ENCODE measurements at regions not wholly inside any gene's neighbourhood (a gene's known extent, or its start where the extent isn't known, plus 50 kb on each side); places are given as distances from the start of the nearest gene placed in this dataset.

- TF ChIP-seq POLR2A (IDR thresholded peaks at IDR 0.05; ENCODE audit: low read depth, low read length) (no peak), TAF1 (IDR thresholded peaks at IDR 0.05; ENCODE audit: borderline replicate concordance, low read depth, low read length) (no peak), POLR2AphosphoS5 (IDR thresholded peaks at IDR 0.05; ENCODE audit: low read depth, low read length) (no peak)
Observed at GRCh38 chr9:87294126-87294525, 203.5 kb upstream of the DAPK1 start.

All from GM12892 (cell line).